ENCODE measurements at regions not wholly inside any gene's neighbourhood (a gene's known extent, or its start where the extent isn't known, plus 50 kb on each side); places are given as distances from the start of the nearest gene placed in this dataset.

GRCh38 chr2:88826399-88826798 is 134.9 kb downstream of the RPIA start:
- TF ChIP-seq CTCF (conservative IDR thresholded peaks at IDR 0.05; ENCODE audit: control insufficient read depth, insufficient read depth, low read depth, low read length): no peak
- no peak overlapping the region for H3K4me3 ChIP-seq (ENCODE audit: control insufficient read depth, low read depth, low read length)
- DNase-seq (ENCODE audit: low read depth): peak; percentile 32

- TF ChIP-seq CTCF (conservative IDR thresholded peaks at IDR 0.05; ENCODE audit: control insufficient read depth, insufficient read depth, low read depth, low read length): no peak
- no peak for DNase-seq (ENCODE audit: low read depth)
- no peak overlapping the region for H3K4me3 ChIP-seq (ENCODE audit: control insufficient read depth, low read depth, low read length)
Measured at GRCh38 chr2:88827821-88828220, 136.3 kb downstream of the RPIA start.

- H3K4me3 ChIP-seq (ENCODE audit: control insufficient read depth, low read depth, low read length): no peak overlapping the region
- DNase-seq (ENCODE audit: low read depth): peak; percentile 36
- no peak for TF ChIP-seq CTCF (conservative IDR thresholded peaks at IDR 0.05; ENCODE audit: control insufficient read depth, insufficient read depth, low read depth, low read length)
Measured at GRCh38 chr2:88828397-88829137, 137.1 kb downstream of the RPIA start.

- H3K4me3 ChIP-seq (ENCODE audit: control insufficient read depth, low read depth, low read length): no peak overlapping the region
- DNase-seq (ENCODE audit: low read depth): no peak
- no peak for TF ChIP-seq CTCF (conservative IDR thresholded peaks at IDR 0.05; ENCODE audit: control insufficient read depth, insufficient read depth, low read depth, low read length)
Measured at GRCh38 chr2:88829607-88830463, 138.4 kb downstream of the RPIA start.

GRCh38 chr2:88831071-88831791 is 139.8 kb downstream of the RPIA start:
- TF ChIP-seq CTCF (conservative IDR thresholded peaks at IDR 0.05; ENCODE audit: control insufficient read depth, insufficient read depth, low read depth, low read length): no peak
- H3K4me3 ChIP-seq (ENCODE audit: control insufficient read depth, low read depth, low read length): no peak overlapping the region
- DNase-seq (ENCODE audit: low read depth): peak; percentile 2

GRCh38 chr2:88831792-88832248 is 140.3 kb downstream of the RPIA start:
- DNase-seq (ENCODE audit: low read depth): peak; percentile 36
- peak; percentile 65 for TF ChIP-seq CTCF (conservative IDR thresholded peaks at IDR 0.05; ENCODE audit: control insufficient read depth, insufficient read depth, low read depth, low read length)

More at GRCh38 chr2:88831792-88832248, 140.3 kb downstream of the RPIA start:
- H3K4me3 ChIP-seq (ENCODE audit: control insufficient read depth, low read depth, low read length): no peak overlapping the region
